ENCODE measurements at regions not wholly inside any gene's neighbourhood (a gene's known extent, or its start where the extent isn't known, plus 50 kb on each side); places are given as distances from the start of the nearest gene placed in this dataset.
A peak's percentile ranks its signal among the peaks of the same experiment; 100 is the strongest.
"Not testable (repeated sequence)": the region's sequence is repeated elsewhere in the genome, so short reads cannot be mapped to it uniquely, and the experiment has no call there.

DNA sequence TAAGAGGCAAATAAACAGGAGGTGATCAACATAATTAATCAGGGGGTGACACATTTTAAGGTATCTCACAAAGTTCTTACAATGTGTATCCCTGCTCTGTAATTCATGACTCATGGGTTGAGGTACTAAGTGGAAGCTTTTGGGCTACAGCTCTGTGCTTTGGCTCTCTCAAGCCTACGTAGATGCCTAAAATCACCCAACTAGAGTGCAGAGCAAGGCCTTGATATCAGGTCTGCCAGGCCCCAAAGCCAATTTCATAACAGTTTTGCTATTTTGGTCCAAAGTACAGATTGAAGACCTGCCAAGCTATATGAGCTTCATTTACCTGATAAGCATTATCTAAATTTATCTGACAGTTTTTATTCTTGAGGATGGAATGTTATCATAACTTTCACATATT, 175.3 kb upstream of the BET1 start:
- Histone ChIP-seq H3K27me3 (ENCODE audit: control insufficient read depth in 3 of 3, insufficient read depth in 3 of 3, low read length in 3 of 3) (no peaks in the 10 kb centered on the region), H3K36me3 (ENCODE audit: control insufficient read depth in 3 of 3, insufficient read depth in 3 of 3, low read length in 3 of 3) (no peaks in the 10 kb centered on the region), H3K9me3 (ENCODE audit: control insufficient read depth in 3 of 3, low read length in 3 of 3) (no peaks in the 10 kb centered on the region), H3K4me3 (ENCODE audit: low read length in 3 of 3) (no peak overlapping the region), H3K4me1 (ENCODE audit: control insufficient read depth in 3 of 3, insufficient read depth in 3 of 3, low read length in 3 of 3) (no peaks in the 10 kb centered on the region), H3K9ac (ENCODE audit: low read depth in 1 of 3, low read length in 3 of 3) (no peak overlapping the region), H3K27ac (ENCODE audit: low read depth, low read length) (no peak overlapping the region)

GRCh38 chr7:94182066-94182465, 177.9 kb upstream of the BET1 start:
- Histone ChIP-seq H3K9me3 (ENCODE audit: control insufficient read depth in 3 of 3, low read length in 3 of 3) (no peaks in the 10 kb centered on the region), H3K36me3 (ENCODE audit: control insufficient read depth in 3 of 3, insufficient read depth in 3 of 3, low read length in 3 of 3) (no peaks in the 10 kb centered on the region), H3K27ac (ENCODE audit: low read depth, low read length) (no peak overlapping the region), H3K9ac (ENCODE audit: low read depth in 1 of 3, low read length in 3 of 3) (no peak overlapping the region), H3K4me3 (ENCODE audit: low read length in 3 of 3) (no peak overlapping the region), H3K27me3 (ENCODE audit: control insufficient read depth in 3 of 3, insufficient read depth in 3 of 3, low read length in 3 of 3) (no peaks in the 10 kb centered on the region), H3K4me1 (ENCODE audit: control insufficient read depth in 3 of 3, insufficient read depth in 3 of 3, low read length in 3 of 3) (no peaks in the 10 kb centered on the region)

DNA sequence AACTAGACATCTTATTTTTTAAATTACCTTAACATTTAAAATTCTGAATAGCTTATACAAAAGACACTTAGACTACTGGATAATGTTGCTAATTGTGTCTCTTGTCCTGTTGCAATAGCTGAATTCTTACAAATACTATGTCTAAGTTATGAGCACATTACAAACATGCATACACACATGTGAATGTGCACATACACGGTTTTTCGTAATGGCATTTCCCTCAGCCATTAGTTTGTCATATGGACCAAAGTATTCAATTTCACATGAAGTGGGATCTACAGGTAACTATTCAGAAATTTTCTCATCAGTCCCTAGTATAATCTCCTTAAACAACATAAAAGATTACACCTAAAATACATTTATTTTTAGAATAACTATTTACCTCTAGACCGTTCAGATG, 178.6 kb upstream of the BET1 start:
- peak overlapping the region; percentile 42 for H3K27ac ChIP-seq (ENCODE audit: low read depth, low read length)
- no peaks in the 10 kb centered on the region for H3K36me3 ChIP-seq (ENCODE audit: control insufficient read depth in 3 of 3, insufficient read depth in 3 of 3, low read length in 3 of 3)
- H3K9me3 ChIP-seq (ENCODE audit: control insufficient read depth in 3 of 3, low read length in 3 of 3): no peaks in the 10 kb centered on the region
- H3K4me1 ChIP-seq (ENCODE audit: control insufficient read depth in 3 of 3, insufficient read depth in 3 of 3, low read length in 3 of 3): no peaks in the 10 kb centered on the region
- H3K4me3 ChIP-seq (ENCODE audit: low read length in 3 of 3): no peak overlapping the region
- no peaks in the 10 kb centered on the region for H3K27me3 ChIP-seq (ENCODE audit: control insufficient read depth in 3 of 3, insufficient read depth in 3 of 3, low read length in 3 of 3)
- H3K9ac ChIP-seq (ENCODE audit: low read depth in 1 of 3, low read length in 3 of 3): no peak overlapping the region

DNA sequence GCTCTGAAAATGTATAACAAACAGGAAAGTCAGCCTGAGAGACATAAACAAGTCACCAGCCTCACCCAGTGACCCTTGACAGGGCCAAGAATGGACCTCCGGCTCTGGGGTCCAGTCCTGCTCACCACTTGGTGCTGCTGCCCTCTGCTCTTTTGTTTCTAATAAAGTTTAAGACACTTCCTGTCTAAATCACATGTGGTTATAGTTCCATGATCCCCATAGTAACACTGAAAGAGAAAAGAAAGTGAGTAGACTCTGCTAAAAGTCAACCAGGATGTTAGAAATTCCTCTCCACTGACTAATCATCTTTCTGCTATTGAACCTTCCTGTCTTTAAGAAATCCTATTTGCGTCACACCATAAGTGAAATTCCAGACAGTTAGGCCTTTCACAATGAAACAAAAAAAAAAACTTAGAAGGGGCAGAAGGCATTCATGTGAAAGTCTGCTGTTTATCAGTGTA, 179.2 kb upstream of the BET1 start:
- Histone ChIP-seq H3K27me3 (ENCODE audit: control insufficient read depth in 3 of 3, insufficient read depth in 3 of 3, low read length in 3 of 3) (no peaks in the 10 kb centered on the region), H3K9me3 (ENCODE audit: control insufficient read depth in 3 of 3, low read length in 3 of 3) (no peaks in the 10 kb centered on the region), H3K36me3 (ENCODE audit: control insufficient read depth in 3 of 3, insufficient read depth in 3 of 3, low read length in 3 of 3) (no peaks in the 10 kb centered on the region), H3K9ac (ENCODE audit: low read depth in 1 of 3, low read length in 3 of 3) (no peak overlapping the region), H3K4me1 (ENCODE audit: control insufficient read depth in 3 of 3, insufficient read depth in 3 of 3, low read length in 3 of 3) (no peaks in the 10 kb centered on the region), H3K4me3 (ENCODE audit: low read length in 3 of 3) (no peak overlapping the region), H3K27ac (ENCODE audit: low read depth, low read length) (peak overlapping the region; percentile 42)

GRCh38 chr7:94183891-94184290, 179.7 kb upstream of the BET1 start:
- H3K9ac ChIP-seq (ENCODE audit: low read depth in 1 of 3, low read length in 3 of 3): no peak overlapping the region
- no peaks in the 10 kb centered on the region for H3K36me3 ChIP-seq (ENCODE audit: control insufficient read depth in 3 of 3, insufficient read depth in 3 of 3, low read length in 3 of 3)
- peak overlapping the region; percentile 21 for H3K27ac ChIP-seq (ENCODE audit: low read depth, low read length)

GRCh38 chr7:94188350-94188749, 184.2 kb upstream of the BET1 start:
- no peak overlapping the region for H3K4me3 ChIP-seq (ENCODE audit: low read length in 3 of 3)
- H3K36me3 ChIP-seq (ENCODE audit: control insufficient read depth in 3 of 3, insufficient read depth in 3 of 3, low read length in 3 of 3): no peaks in the 10 kb centered on the region
- no peaks in the 10 kb centered on the region for H3K9me3 ChIP-seq (ENCODE audit: control insufficient read depth in 3 of 3, low read length in 3 of 3)
- no peak overlapping the region for H3K27ac ChIP-seq (ENCODE audit: low read depth, low read length)
- H3K9ac ChIP-seq (ENCODE audit: low read depth in 1 of 3, low read length in 3 of 3): no peak overlapping the region
- H3K4me1 ChIP-seq (ENCODE audit: control insufficient read depth in 3 of 3, insufficient read depth in 3 of 3, low read length in 3 of 3): no peaks in the 10 kb centered on the region
- H3K27me3 ChIP-seq (ENCODE audit: control insufficient read depth in 3 of 3, insufficient read depth in 3 of 3, low read length in 3 of 3): no peaks in the 10 kb centered on the region

More at GRCh38 chr7:94183891-94184290, 179.7 kb upstream of the BET1 start:
- Histone ChIP-seq H3K4me3 (ENCODE audit: low read length in 3 of 3) (no peak overlapping the region), H3K27me3 (ENCODE audit: control insufficient read depth in 3 of 3, insufficient read depth in 3 of 3, low read length in 3 of 3) (no peaks in the 10 kb centered on the region), H3K9me3 (ENCODE audit: control insufficient read depth in 3 of 3, low read length in 3 of 3) (no peaks in the 10 kb centered on the region), H3K4me1 (ENCODE audit: control insufficient read depth in 3 of 3, insufficient read depth in 3 of 3, low read length in 3 of 3) (no peaks in the 10 kb centered on the region)

- no peaks in the 10 kb centered on the region for H3K36me3 ChIP-seq (ENCODE audit: control insufficient read depth in 3 of 3, insufficient read depth in 3 of 3, low read length in 3 of 3)
- no peaks in the 10 kb centered on the region for H3K27me3 ChIP-seq (ENCODE audit: control insufficient read depth in 3 of 3, insufficient read depth in 3 of 3, low read length in 3 of 3)
- H3K9me3 ChIP-seq (ENCODE audit: control insufficient read depth in 3 of 3, low read length in 3 of 3): no peaks in the 10 kb centered on the region
- H3K9ac ChIP-seq (ENCODE audit: low read depth in 1 of 3, low read length in 3 of 3): no peak overlapping the region
- no peak overlapping the region for H3K4me3 ChIP-seq (ENCODE audit: low read length in 3 of 3)
- H3K27ac ChIP-seq (ENCODE audit: low read depth, low read length): no peak overlapping the region
- no peaks in the 10 kb centered on the region for H3K4me1 ChIP-seq (ENCODE audit: control insufficient read depth in 3 of 3, insufficient read depth in 3 of 3, low read length in 3 of 3)
Measured at GRCh38 chr7:94190599-94191061, 186.5 kb upstream of the BET1 start.

- not testable (repeated sequence) for H3K9me3 ChIP-seq (ENCODE audit: control insufficient read depth in 3 of 3, low read length in 3 of 3); H3K27ac ChIP-seq (ENCODE audit: low read depth, low read length); H3K27me3 ChIP-seq (ENCODE audit: control insufficient read depth in 3 of 3, insufficient read depth in 3 of 3, low read length in 3 of 3); H3K36me3 ChIP-seq (ENCODE audit: control insufficient read depth in 3 of 3, insufficient read depth in 3 of 3, low read length in 3 of 3); H3K9ac ChIP-seq (ENCODE audit: low read depth in 1 of 3, low read length in 3 of 3); H3K4me3 ChIP-seq (ENCODE audit: low read length in 3 of 3); H3K4me1 ChIP-seq (ENCODE audit: control insufficient read depth in 3 of 3, insufficient read depth in 3 of 3, low read length in 3 of 3)
Measured at GRCh38 chr7:94194426-94194825, 190.3 kb upstream of the BET1 start.

DNA sequence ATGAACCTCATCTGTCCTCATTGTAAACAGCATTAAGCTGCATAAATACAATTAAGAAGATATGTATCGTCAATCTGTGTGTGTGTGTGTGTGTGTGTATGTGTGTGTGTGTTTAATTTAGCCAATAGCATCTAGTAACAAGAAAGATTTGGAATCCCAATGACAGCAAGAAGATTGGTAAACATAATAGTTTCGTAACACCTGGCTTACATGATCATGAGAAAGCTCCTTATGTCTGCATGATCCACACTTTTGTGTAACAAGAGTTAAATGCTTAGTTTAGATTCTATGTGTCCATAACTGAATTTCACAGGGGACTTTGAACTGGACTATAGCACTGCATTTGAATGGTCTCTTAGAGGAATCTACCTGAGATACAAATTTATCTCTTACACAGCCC, 191.0 kb upstream of the BET1 start:
- H3K9ac ChIP-seq (ENCODE audit: low read depth in 1 of 3, low read length in 3 of 3): no peak overlapping the region
- H3K4me1 ChIP-seq (ENCODE audit: control insufficient read depth in 3 of 3, insufficient read depth in 3 of 3, low read length in 3 of 3): no peaks in the 10 kb centered on the region
- H3K36me3 ChIP-seq (ENCODE audit: control insufficient read depth in 3 of 3, insufficient read depth in 3 of 3, low read length in 3 of 3): no peaks in the 10 kb centered on the region
- no peak overlapping the region for H3K4me3 ChIP-seq (ENCODE audit: low read length in 3 of 3)
- H3K27ac ChIP-seq (ENCODE audit: low read depth, low read length): no peak overlapping the region
- no peaks in the 10 kb centered on the region for H3K27me3 ChIP-seq (ENCODE audit: control insufficient read depth in 3 of 3, insufficient read depth in 3 of 3, low read length in 3 of 3)
- no peaks in the 10 kb centered on the region for H3K9me3 ChIP-seq (ENCODE audit: control insufficient read depth in 3 of 3, low read length in 3 of 3)

- no peaks in the 10 kb centered on the region for H3K36me3 ChIP-seq (ENCODE audit: control insufficient read depth in 3 of 3, insufficient read depth in 3 of 3, low read length in 3 of 3)
- H3K9me3 ChIP-seq (ENCODE audit: control insufficient read depth in 3 of 3, low read length in 3 of 3): no peaks in the 10 kb centered on the region
- H3K27ac ChIP-seq (ENCODE audit: low read depth, low read length): no peak overlapping the region
- no peak overlapping the region for H3K9ac ChIP-seq (ENCODE audit: low read depth in 1 of 3, low read length in 3 of 3)
- H3K27me3 ChIP-seq (ENCODE audit: control insufficient read depth in 3 of 3, insufficient read depth in 3 of 3, low read length in 3 of 3): no peaks in the 10 kb centered on the region
- no peak overlapping the region for H3K4me3 ChIP-seq (ENCODE audit: low read length in 3 of 3)
- H3K4me1 ChIP-seq (ENCODE audit: control insufficient read depth in 3 of 3, insufficient read depth in 3 of 3, low read length in 3 of 3): no peaks in the 10 kb centered on the region
Measured at GRCh38 chr7:94195813-94196212, 191.7 kb upstream of the BET1 start.

GRCh38 chr7:94205529-94205928, 189.2 kb upstream of the COL1A2 start:
- no peaks in the 10 kb centered on the region for H3K9me3 ChIP-seq (ENCODE audit: control insufficient read depth in 3 of 3, low read length in 3 of 3)
- no peaks in the 10 kb centered on the region for H3K27me3 ChIP-seq (ENCODE audit: control insufficient read depth in 3 of 3, insufficient read depth in 3 of 3, low read length in 3 of 3)
- H3K9ac ChIP-seq (ENCODE audit: low read depth in 1 of 3, low read length in 3 of 3): no peak overlapping the region
- no peak overlapping the region for H3K4me3 ChIP-seq (ENCODE audit: low read length in 3 of 3)
- no peaks in the 10 kb centered on the region for H3K4me1 ChIP-seq (ENCODE audit: control insufficient read depth in 3 of 3, insufficient read depth in 3 of 3, low read length in 3 of 3)
- H3K36me3 ChIP-seq (ENCODE audit: control insufficient read depth in 3 of 3, insufficient read depth in 3 of 3, low read length in 3 of 3): no peaks in the 10 kb centered on the region
- no peak overlapping the region for H3K27ac ChIP-seq (ENCODE audit: low read depth, low read length)
